HG02852 (cell line): ENCODE measurements at regions not wholly inside any gene's neighbourhood (a gene's known extent, or its start where the extent isn't known, plus 50 kb on each side); places are given as distances from the start of the nearest gene placed in this dataset.

Experiments
- ATAC-seq: cut with Tn5 transposase; IDR thresholded peaks from one replicate; pipeline ENCODE4 v1.9.1; 2021; ENCODE audit warnings: mild to moderate bottlenecking, moderate library complexity; ENCODE audit not compliant: unreplicated experiment

DNA sequence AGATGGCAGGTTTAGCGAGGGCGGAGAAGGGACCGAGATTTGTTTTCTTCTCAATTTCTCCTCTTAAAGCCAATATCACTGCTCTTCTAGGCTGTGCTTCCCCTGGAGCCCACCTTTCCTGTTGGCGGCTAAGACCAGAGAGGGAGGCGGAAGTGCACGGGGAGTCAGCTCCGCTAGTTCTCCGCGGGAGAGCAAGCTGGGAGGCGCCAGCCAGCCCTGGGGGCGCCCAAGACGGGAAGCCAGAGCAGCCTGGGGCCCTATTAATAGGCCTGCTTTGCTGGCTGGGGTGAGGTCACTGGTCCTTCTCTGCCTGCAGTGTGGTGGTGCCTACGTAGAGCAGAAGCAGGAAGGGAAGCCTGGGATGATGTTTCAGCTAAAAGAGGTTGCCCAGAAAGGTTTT lies 61.6 kb downstream of the LSM5 start:
- no peak for ATAC-seq

DNA sequence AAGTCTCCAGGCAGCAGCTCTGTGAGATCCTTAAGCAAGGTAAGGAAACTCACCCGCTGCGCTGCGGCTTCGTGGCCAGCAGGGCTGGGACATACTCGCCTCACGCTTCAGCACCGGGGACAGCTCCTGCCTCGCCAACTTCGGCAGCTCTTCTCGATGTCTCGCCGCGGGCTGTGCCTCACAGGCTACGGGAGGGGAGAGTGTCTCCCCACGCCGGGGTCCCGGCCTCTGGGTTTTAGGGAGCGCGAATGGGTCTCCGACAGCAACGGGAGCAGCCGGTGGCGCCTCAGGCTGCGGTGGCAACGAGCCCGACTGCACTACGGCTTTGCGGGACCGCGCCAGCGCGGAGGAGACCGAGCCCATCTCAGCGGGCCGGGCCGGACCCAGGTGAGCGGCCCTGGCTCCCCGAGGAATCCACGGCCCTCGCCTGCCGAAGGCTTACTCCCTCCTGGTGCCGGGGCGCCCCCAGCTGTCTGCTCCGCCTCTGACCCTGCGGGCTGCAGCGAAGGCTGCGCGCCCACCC lies 62.4 kb downstream of the LSM5 start:
- ATAC-seq, result peak; percentile 73

GRCh38 chr7:32416846-32417245 lies 73.3 kb downstream of the LSM5 start:
- ATAC-seq, result no peak

DNA sequence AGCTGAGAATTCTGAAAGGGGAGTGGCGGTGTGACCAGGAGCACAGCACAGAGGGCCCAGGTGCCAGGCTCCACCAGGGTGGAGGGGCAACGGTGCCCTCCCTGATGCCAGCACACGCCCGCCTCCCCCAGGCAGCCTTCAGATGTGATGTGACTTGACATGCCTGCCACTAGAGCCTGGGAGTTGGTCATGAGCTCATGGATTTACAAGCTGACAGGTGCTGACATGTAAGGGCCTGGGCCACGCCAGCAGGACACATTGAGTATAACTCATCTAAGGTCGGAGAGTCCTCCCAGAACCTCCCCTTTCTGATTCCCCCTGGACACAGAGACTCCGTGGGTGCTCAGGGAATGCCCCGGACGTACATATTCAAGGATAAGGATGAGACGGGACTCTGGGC lies 74.2 kb downstream of the LSM5 start:
- no peak for ATAC-seq

- no peak for ATAC-seq
Observed at GRCh38 chr7:32415519-32415918, 74.7 kb downstream of the LSM5 start.

DNA sequence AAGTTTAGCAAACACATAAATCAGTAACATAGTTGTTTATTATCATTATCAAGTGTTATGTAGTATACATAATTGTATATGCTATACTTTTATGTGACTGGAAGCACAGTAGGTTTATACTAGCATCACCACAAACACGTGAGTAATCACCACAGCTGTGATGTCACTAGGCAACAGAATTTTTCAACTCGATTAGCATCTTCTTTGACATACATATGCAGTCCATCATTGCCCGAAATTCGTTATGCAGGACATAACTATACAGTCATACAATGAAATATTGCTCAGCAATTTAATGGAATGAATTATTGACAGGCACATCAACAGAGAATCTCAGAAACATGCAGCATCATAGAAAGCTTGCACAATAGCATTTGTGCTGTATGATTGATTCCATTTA lies 77.7 kb downstream of the LSM5 start:
- no peak for ATAC-seq

DNA sequence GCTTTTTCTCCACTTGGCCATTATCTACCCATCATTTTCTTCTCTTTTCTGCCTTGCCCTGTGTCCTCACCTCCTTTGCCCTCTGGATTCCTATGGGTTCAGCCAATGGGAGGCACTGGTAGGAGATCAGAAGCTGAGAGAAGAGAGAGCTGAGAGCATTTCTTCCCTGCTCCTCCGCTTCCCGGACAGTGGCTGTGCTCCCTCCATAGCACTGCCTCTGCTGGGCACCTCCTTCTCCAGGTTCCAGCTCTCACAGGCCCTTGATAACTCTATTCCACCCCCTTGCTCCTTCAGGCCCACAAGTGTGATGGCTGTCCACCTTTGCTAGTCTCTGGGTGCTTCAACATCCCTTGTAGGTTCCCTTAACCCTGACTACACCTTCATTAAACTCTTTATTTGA lies 79.6 kb downstream of the LSM5 start:
- ATAC-seq, result no peak

DNA sequence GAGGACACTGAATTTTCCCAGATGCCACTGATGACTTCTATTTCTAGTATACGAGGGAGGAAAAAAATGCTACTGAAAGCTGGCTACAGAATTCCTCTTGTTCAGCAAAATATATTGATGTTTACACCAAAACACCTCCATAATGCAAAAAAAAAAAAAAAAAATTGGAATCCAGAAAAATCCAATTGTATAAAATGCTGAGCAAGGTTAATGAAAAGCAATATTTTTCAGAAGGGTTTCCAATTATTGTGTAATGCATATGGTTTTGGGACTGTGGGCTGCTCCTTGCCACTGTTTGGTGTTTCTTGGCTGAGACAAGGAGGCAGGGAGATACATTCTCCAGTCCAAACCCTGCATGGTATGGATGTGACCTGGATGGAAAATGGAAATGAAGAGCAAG lies 83.8 kb downstream of the LSM5 start:
- no peak for ATAC-seq

GRCh38 chr7:32403463-32404229 lies 86.5 kb downstream of the LSM5 start:
- ATAC-seq, result no peak

DNA sequence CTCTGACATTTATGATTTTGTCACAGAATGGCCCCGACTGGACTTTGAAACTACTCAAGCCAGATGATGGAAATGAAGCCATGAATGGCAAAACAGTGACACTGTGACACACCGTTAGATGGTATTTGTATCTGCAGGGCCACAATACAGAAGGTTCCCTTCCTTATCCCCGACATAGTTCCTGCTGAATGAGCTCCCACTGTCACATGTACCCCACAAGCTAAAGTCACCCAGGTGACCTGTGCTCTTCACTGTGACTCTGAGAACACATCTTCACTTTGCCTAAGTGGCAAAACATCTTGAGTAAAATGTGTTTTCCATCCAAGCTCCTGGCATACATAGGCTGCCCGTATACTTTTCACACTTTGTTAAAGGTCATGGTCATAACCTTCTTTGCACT lies 89.5 kb downstream of the LSM5 start:
- no peak for ATAC-seq

GRCh38 chr7:32399311-32399710 lies 90.9 kb downstream of the LSM5 start:
- no peak for ATAC-seq

- ATAC-seq, result no peak
Observed at GRCh38 chr7:32395168-32395567, 95.0 kb downstream of the LSM5 start.

- ATAC-seq, result no peak
Observed at GRCh38 chr7:32393861-32394260, 96.3 kb downstream of the LSM5 start.

- no peak for ATAC-seq
Observed at GRCh38 chr7:32390210-32390609, 100.0 kb downstream of the LSM5 start.

- ATAC-seq, result no peak
Observed at GRCh38 chr7:32385316-32385956, 104.7 kb downstream of the LSM5 start.

DNA sequence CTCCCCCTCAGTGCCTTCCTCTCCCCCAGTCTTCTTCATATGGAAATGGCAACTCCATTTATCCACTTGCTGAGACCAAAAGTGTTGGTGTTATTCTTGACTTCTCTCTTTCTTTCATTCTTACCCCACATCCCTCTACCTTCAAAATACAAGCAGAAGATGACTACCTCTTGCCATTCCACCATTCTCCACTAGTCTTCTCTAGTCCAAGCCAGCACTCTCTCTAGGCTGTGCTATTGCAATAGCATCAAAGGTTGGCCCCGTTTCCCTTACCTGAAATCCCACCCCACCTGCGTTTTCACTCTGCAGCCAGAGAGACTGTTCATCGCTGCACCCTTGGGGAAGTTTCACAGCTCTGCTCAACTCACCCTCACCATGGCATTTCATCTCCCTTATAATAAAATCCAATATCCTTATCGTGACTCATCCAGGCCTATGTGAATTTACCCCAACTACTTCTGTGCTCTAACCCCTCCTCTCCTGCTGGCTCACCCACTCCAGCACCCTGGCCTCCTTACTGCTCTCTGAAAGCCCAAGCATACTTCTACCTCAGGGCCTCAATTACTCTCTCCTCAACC lies 109.1 kb downstream of the LSM5 start:
- ATAC-seq, result no peak

- ATAC-seq, result no peak
Observed at GRCh38 chr7:32379510-32380112, 110.6 kb downstream of the LSM5 start.

DNA sequence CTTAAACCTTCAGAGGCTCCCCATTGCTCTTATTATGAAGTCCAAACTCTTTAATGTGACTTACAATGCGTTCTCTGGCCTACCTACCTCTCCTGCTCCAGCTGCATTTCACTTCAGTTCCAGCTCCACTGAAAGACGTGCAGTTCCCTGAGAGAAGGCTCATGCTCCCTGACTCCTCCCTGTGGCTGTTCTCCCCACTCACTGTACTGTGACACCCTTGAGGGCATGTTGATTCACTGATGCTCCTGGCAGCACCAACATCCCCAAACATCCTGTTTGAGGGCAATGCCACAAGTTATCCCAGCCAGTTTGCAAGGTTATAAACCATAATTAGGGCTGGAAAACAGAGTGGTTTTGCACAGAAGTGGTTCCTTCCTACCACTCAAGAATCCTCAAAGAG lies 111.2 kb downstream of the LSM5 start:
- ATAC-seq, result no peak

- ATAC-seq, result no peak
Observed at GRCh38 chr7:32364581-32364980, 125.6 kb downstream of the LSM5 start.

- ATAC-seq, result no peak
Observed at GRCh38 chr7:32360127-32360526, 130.1 kb downstream of the LSM5 start.

GRCh38 chr7:32357535-32358277 lies 132.5 kb downstream of the LSM5 start:
- ATAC-seq, result no peak
